CD4-positive, alpha-beta T cell (primary cell): ENCODE measurements at regions not wholly inside any gene's neighbourhood (a gene's known extent, or its start where the extent isn't known, plus 50 kb on each side); places are given as distances from the start of the nearest gene placed in this dataset.

ENCODE experiments used
- ATAC-seq: fragments of 200-7000 bp; cut with Tn5 transposase; one replicate; pipeline ENCODE4 v1.10.0; 2022; ENCODE audit warnings: mild to moderate bottlenecking; ENCODE audit not compliant: poor library complexity
- CTCF ChIA-PET: fragments of 350-600 bp; sonication (Branson Sonifier 250); formaldehyde crosslinking; loops from one replicate; lab custom pipeline; 2021; ENCODE audit warnings: antibody characterized with exemption, inconsistent platforms; lab: Charles Lee
- POLR2A ChIA-PET: fragments of 350-600 bp; sonication (Branson Sonifier 250); formaldehyde crosslinking; loops from one replicate; lab custom pipeline; 2021; ENCODE audit warnings: antibody characterized with exemption, inconsistent platforms; lab: Charles Lee
- DNase-seq, 14 experiments: peaks; one replicate each; pipeline ENCODE4 v3.0.0-alpha.2; 2013 to 2020; ENCODE audit warnings: mixed read lengths in 2 of 14
- H3K27ac ChIP-seq, 2 donors: one replicate each; pipeline versions ENCODE4 v1.5.1 to v1.7.0; 2013; ENCODE audit warnings: low read length in 2 of 2, low read depth in 1 of 2, mild to moderate bottlenecking in 1 of 2
- H3K27me3 ChIP-seq, 2 experiments: 1 replicate in 1 of 2; 2 replicates in 1 of 2; pipeline versions ENCODE4 v1.6.1 to v1.7.0; 2013; ENCODE audit warnings: low read length in 2 of 2, control low read depth in 1 of 2, mild to moderate bottlenecking in 1 of 2, moderate library complexity in 1 of 2; ENCODE audit not compliant: insufficient read depth in 2 of 2, control insufficient read depth in 1 of 2
- H3K36me3 ChIP-seq: one replicate; pipeline ENCODE4 v1.6.1; 2013; ENCODE audit warnings: low read length, control low read depth; ENCODE audit not compliant: insufficient read depth
- H3K4me1 ChIP-seq: one replicate; pipeline ENCODE4 v1.6.1; 2013; ENCODE audit warnings: low read length, control low read depth; ENCODE audit not compliant: insufficient read depth
- H3K4me3 ChIP-seq: one replicate; pipeline ENCODE4 v1.5.1; 2013; ENCODE audit warnings: mild to moderate bottlenecking, low read length, moderate library complexity
- H3K9me3 ChIP-seq, 2 experiments: 1 replicate in 1 of 2; 2 replicates in 1 of 2; pipeline versions ENCODE4 v1.6.1 to v1.7.0; 2013; ENCODE audit warnings: low read length in 2 of 2, mild to moderate bottlenecking in 2 of 2, control low read depth in 1 of 2, moderate library complexity in 1 of 2; ENCODE audit not compliant: control insufficient read depth in 1 of 2, insufficient read depth in 1 of 2
- H3K27ac Mint-ChIP-seq: one replicate; pipeline ENCODE4 v1.8.0; 2020; ENCODE audit warnings: mixed read lengths
- H3K27me3 Mint-ChIP-seq: one replicate; pipeline ENCODE4 v1.8.0; 2021; ENCODE audit warnings: mixed read lengths
- H3K36me3 Mint-ChIP-seq: one replicate; pipeline ENCODE4 v1.8.0; 2021; ENCODE audit warnings: low read depth, mixed read lengths
- H3K4me1 Mint-ChIP-seq: one replicate; pipeline ENCODE4 v1.8.0; 2021; ENCODE audit warnings: low read depth, mixed read lengths
- H3K4me3 Mint-ChIP-seq: one replicate; pipeline ENCODE4 v1.8.0; 2020; ENCODE audit warnings: mild to moderate bottlenecking, mixed read lengths
- H3K9me3 Mint-ChIP-seq: one replicate; pipeline ENCODE4 v1.8.0; 2020; ENCODE audit warnings: mixed read lengths
- CTCF ChIP-seq: fragments of 200-600 bp; IDR thresholded peaks from one replicate; pipeline ENCODE4 v1.8.0; 2022; ENCODE audit warnings: antibody characterized with exemption, mild to moderate bottlenecking
- intact Hi-C, 2 experiments: fragments of 100-400 bp; cut with DNase I in 1 of 2; cut with micrococcal nuclease in 1 of 2; formaldehyde crosslinking; loops; one replicate each; pipeline versions ENCODE4 v1.15.1 to v1.9.0; 2023 to 2025; cut with DNase I, micrococcal nuclease

DNA sequence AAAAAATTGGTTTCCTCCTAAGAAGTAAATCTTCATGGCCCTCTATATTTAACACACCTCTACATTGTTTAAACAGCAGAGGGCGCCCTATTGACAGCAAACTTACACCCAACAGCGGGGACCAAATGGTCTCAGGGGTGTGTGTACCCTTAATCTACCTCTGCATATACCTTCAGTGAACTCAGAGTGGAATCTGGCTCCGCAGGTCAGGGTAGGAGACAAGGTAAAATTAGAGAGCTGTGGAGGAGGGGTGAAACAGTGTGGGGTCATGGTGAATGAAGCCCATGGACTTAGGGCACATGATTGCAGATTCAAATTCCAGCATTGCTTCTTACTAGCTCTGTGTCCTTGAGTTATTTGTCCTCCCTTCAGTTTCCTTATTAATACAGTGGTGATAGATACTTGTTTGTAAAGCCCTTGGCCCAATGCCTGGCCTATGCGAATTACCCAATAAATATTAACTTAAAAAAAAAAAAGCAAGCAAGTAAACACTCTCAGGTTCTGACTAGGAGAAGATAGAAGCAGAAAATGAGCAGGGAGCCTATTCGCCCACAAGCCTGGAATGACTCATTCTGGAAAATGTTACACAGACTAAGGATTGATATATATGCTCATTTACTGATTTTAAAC, 122.9 kb downstream of the CAVIN4 start:
- Mint-ChIP-seq H3K9me3 (peaks cover 3% of the 10 kb centered on the region), H3K27me3 (no peaks in the 10 kb centered on the region), H3K27ac (no peak overlapping the region), H3K4me3 (no peak overlapping the region), H3K4me1 (no peaks in the 10 kb centered on the region), H3K36me3 (no peaks in the 10 kb centered on the region)
- H3K36me3 ChIP-seq = no peaks in the 10 kb centered on the region
- no peaks in the 10 kb centered on the region for H3K27me3 ChIP-seq
- DNase-seq = no peak
- CTCF ChIA-PET = no interaction called here
- H3K9me3 ChIP-seq = no peaks in the 10 kb centered on the region
- no peak overlapping the region for H3K27ac ChIP-seq
- no peak overlapping the region for H3K4me3 ChIP-seq
- TF ChIP-seq CTCF = no peak
- no peak for ATAC-seq
- H3K4me1 ChIP-seq = no peaks in the 10 kb centered on the region
- POLR2A ChIA-PET = no interaction called here
- intact Hi-C loops = loop anchor here in 1 of 2 experiments (5.0 kb wide), 1 partner anchor 611 kb away; no protein-coding TSS in a partner anchor

- Histone ChIP-seq H3K9me3 (peaks cover 0 to 11% of the 10 kb centered on the region in 2 experiments), H3K27me3 (no peaks in the 10 kb centered on the region), H3K4me1 (no peaks in the 10 kb centered on the region), H3K36me3 (no peaks in the 10 kb centered on the region), H3K4me3 (no peak overlapping the region), H3K27ac (no peak overlapping the region)
- H3K27ac Mint-ChIP-seq = no peak overlapping the region
- DNase-seq (peak in 7 of 14 experiments; percentile 3 to 40 (median 21)), ATAC-seq (no peak)
- H3K27me3 Mint-ChIP-seq = peaks cover 11% of the 10 kb centered on the region
- H3K36me3 Mint-ChIP-seq = no peaks in the 10 kb centered on the region
- no peaks in the 10 kb centered on the region for H3K4me1 Mint-ChIP-seq
- TF ChIP-seq CTCF = peak; percentile 28
- CTCF ChIA-PET = no interaction called here
- H3K9me3 Mint-ChIP-seq = peaks cover 2% of the 10 kb centered on the region
- no peak overlapping the region for H3K4me3 Mint-ChIP-seq
- POLR2A ChIA-PET = no interaction called here
- intact Hi-C loops = loop anchor here in 1 of 2 experiments (10.0 kb wide), 1 partner anchor 810 kb away; no protein-coding TSS in a partner anchor
Observed at GRCh38 chr9:100714372-100715099, 136.7 kb downstream of the CAVIN4 start.

DNA sequence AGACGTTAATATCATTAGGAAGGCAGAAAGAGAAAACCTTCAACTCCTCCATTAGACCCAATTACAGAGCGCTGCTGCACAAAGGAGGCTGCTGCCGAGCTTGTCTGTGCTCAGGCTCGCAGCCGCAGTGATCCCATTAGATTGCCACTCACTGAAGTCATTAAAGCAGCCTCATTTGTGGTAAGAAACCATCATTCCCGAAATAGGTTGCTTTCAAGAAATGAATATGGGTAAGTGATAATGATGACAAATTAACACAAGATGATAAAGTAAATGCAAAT, 137.2 kb downstream of the CAVIN4 start:
- H3K27ac Mint-ChIP-seq = no peak overlapping the region
- intact Hi-C loops = loop anchor here in 1 of 2 experiments (10.0 kb wide), 1 partner anchor 810 kb away; no protein-coding TSS in a partner anchor
- CTCF ChIA-PET = no interaction called here
- Histone ChIP-seq H3K4me3 (no peak overlapping the region), H3K27ac (no peak overlapping the region), H3K4me1 (no peaks in the 10 kb centered on the region), H3K9me3 (peaks cover 0 to 10% of the 10 kb centered on the region in 2 experiments), H3K27me3 (no peaks in the 10 kb centered on the region), H3K36me3 (no peaks in the 10 kb centered on the region)
- H3K4me1 Mint-ChIP-seq = no peaks in the 10 kb centered on the region
- H3K4me3 Mint-ChIP-seq = no peak overlapping the region
- peaks cover 2% of the 10 kb centered on the region for H3K9me3 Mint-ChIP-seq
- POLR2A ChIA-PET = no interaction called here
- no peak for TF ChIP-seq CTCF
- peaks cover 11% of the 10 kb centered on the region for H3K27me3 Mint-ChIP-seq
- DNase-seq (no peak), ATAC-seq (no peak)
- no peaks in the 10 kb centered on the region for H3K36me3 Mint-ChIP-seq
